Caco-2 (cell line): ENCODE measurements at regions not wholly inside any gene's neighbourhood (a gene's known extent, or its start where the extent isn't known, plus 50 kb on each side); places are given as distances from the start of the nearest gene placed in this dataset.

Experiments
- BruUV-seq: library from RNA; stranded (reverse); fragments of 400-500 nt; replicated peaks from 2 replicates; lab custom pipeline; 2021; lab: Mats Ljungman, UMichigan
- CTCF ChIA-PET: fragments of 300-600 bp; sonication (Branson Sonifier 250); formaldehyde crosslinking; loops from one replicate; lab custom pipeline; 2022; ENCODE audit warnings: antibody characterized with exemption; lab: Charles Lee
- POLR2A ChIA-PET: fragments of 300-600 bp; sonication (Branson Sonifier 250); formaldehyde crosslinking; loops from one replicate; lab custom pipeline; 2022; ENCODE audit warnings: antibody characterized with exemption; lab: Charles Lee
- DNase-seq, 2 experiments: peaks; one replicate each; pipeline versions ENCODE4 v3.0.0 to v3.0.0-alpha.2; 2020 to 2022
- H3K27me3 ChIP-seq: replicated peaks from 2 replicates; pipeline ENCODE4 v1.6.0; 2011; ENCODE audit warnings: low read length; ENCODE audit not compliant: control insufficient read depth, insufficient read depth
- H3K36me3 ChIP-seq: 2 replicates; pipeline ENCODE4 v1.5.1; 2011; ENCODE audit warnings: low read length; ENCODE audit not compliant: control insufficient read depth, insufficient read depth
- H3K4me1 ChIP-seq: fragments of 250-450 bp; sonication (Bioruptor Pico); 2 replicates; pipeline ENCODE4 v1.5.1; 2020; ENCODE audit warnings: mild to moderate bottlenecking
- H3K4me3 ChIP-seq: 2 replicates; pipeline ENCODE4 v1.5.1; 2011; ENCODE audit warnings: low read depth, mild to moderate bottlenecking, control low read depth, low read length
- H3K9me3 ChIP-seq: fragments of 250-450 bp; sonication (Bioruptor Pico); 2 replicates; pipeline ENCODE4 v1.5.1; 2020; ENCODE audit warnings: mild to moderate bottlenecking, moderate library complexity
- H3K27ac Mint-ChIP-seq: one replicate; pipeline ENCODE4 v1.8.0; 2022; ENCODE audit warnings: mixed read lengths; ENCODE audit not compliant: unreplicated experiment
- H3K27me3 Mint-ChIP-seq: one replicate; pipeline ENCODE4 v1.8.0; 2022; ENCODE audit warnings: mixed read lengths; ENCODE audit not compliant: insufficient read depth, unreplicated experiment
- H3K36me3 Mint-ChIP-seq: one replicate; pipeline ENCODE4 v1.8.0; 2022; ENCODE audit warnings: mild to moderate bottlenecking, mixed read lengths; ENCODE audit not compliant: insufficient read depth, unreplicated experiment
- H3K4me1 Mint-ChIP-seq: one replicate; pipeline ENCODE4 v1.8.0; 2022; ENCODE audit warnings: low read depth, mixed read lengths; ENCODE audit not compliant: unreplicated experiment
- H3K4me3 Mint-ChIP-seq: one replicate; pipeline ENCODE4 v1.8.0; 2022; ENCODE audit warnings: mild to moderate bottlenecking, moderate library complexity, mixed read lengths; ENCODE audit not compliant: unreplicated experiment
- H3K9me3 Mint-ChIP-seq: one replicate; pipeline ENCODE4 v1.8.0; 2022; ENCODE audit warnings: mixed read lengths; ENCODE audit not compliant: unreplicated experiment
- CTCF ChIP-seq, 2 experiments: fragments of 200-600 bp in 1 of 2; IDR thresholded peaks; 1 replicate in 1 of 2; 2 replicates in 1 of 2; pipeline versions ENCODE4 v1.5.1 to v1.8.0; 2011 to 2022; ENCODE audit warnings: antibody characterized with exemption in 1 of 2, control low read depth in 1 of 2, inconsistent platforms in 1 of 2, low read depth in 1 of 2, low read length in 1 of 2, mild to moderate bottlenecking in 1 of 2, moderate library complexity in 1 of 2; ENCODE audit not compliant: insufficient read depth in 1 of 2, severe bottlenecking in 1 of 2, unreplicated experiment in 1 of 2
- intact Hi-C: fragments of 100-400 bp; cut with micrococcal nuclease; formaldehyde crosslinking; loops from one replicate; pipeline ENCODE4 v1.10.0; 2022; ENCODE audit not compliant: unreplicated experiment

DNA sequence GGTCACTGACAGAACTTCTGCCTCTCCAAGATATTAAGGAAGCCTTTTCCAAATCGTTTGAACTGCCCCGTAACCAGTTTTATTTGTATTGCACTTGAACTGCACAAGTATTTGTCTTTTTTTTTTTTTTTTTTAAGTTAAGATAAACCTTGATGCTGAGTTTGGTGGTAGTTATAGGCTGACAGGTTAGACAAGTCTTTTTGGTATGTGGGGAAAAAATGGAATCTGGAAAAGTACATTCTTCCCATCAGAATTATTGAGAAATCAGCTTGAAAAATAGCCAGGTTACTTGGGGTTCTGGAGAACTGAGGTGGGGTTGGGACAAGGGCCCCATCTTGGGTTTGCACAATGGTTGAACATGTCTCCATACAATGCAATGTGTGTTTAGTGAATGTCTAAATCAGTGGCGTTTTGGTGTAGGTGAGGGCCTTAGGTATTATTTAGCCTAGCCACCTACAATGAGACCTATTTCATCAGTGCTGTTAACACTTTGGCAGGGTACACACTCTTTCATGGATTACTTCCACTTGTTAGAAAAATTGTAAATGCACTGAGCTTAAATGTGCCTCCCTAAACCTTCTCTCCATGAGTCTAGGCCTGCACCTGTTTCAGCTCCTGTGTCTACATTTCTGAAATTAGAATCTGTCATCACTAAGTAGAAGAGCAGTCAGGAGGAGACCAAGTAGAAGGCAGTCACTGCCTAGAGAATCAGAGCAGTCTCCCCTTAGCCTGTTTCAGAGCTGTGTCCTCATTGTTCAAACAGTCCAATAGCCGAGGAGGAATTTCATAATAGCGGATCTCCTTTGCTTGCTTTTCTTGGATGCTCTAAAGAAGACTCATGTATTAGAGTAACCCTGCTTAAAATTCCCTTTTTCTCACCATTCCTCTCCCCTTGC, 140.0 kb upstream of the HMHB1 start:
- BruUV-seq: no TSS peak
- peaks cover 46% of the 10 kb centered on the region for H3K4me1 Mint-ChIP-seq
- DNase-seq: peak in 1 of 2 experiments; percentile 47
- intact Hi-C loops: loop anchor here (5.0 to 10.0 kb wide), 3 partner anchors 105 to 255 kb away; no protein-coding TSS in a partner anchor
- no peak overlapping the region for H3K4me3 Mint-ChIP-seq
- Histone ChIP-seq H3K36me3 (no peaks in the 10 kb centered on the region), H3K4me3 (no peak overlapping the region), H3K9me3 (no peaks in the 10 kb centered on the region), H3K4me1 (peaks cover 40% of the 10 kb centered on the region), H3K27me3 (no peaks in the 10 kb centered on the region)
- H3K9me3 Mint-ChIP-seq: peaks cover 9% of the 10 kb centered on the region
- POLR2A ChIA-PET: no interaction called here
- H3K27ac Mint-ChIP-seq: peak overlapping the region; percentile 30
- no peak for TF ChIP-seq CTCF (IDR thresholded peaks at IDR 0.05; ENCODE audit: insufficient read depth in 1 of 2, low read depth in 1 of 2, low read length in 1 of 2, severe bottlenecking in 1 of 2, unreplicated experiment in 1 of 2)
- no peaks in the 10 kb centered on the region for H3K27me3 Mint-ChIP-seq
- CTCF ChIA-PET: no interaction called here
- no peaks in the 10 kb centered on the region for H3K36me3 Mint-ChIP-seq

DNA sequence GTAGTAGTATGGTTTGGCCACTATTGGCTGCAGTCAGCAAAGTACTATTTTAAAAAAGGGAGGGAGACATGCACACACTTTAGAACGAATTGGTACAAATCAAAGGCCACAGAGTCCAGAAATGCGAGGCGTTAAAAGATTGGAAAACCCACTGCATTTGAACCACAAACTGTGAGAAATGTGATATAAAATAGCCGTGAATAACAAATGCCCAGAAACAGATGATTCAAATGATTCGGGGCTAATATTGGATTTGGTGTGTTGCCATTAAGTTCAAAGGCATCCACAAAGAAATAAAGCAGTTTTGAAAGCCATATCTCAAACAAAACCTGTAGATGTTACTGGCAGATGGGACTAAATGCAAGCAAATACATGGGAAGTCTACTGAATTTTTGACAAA, 140.9 kb upstream of the HMHB1 start:
- intact Hi-C loops: loop anchor here (5.0 to 10.0 kb wide), 3 partner anchors 104 to 254 kb away; no protein-coding TSS in a partner anchor
- no peaks in the 10 kb centered on the region for H3K27me3 ChIP-seq
- Mint-ChIP-seq H3K4me1 (peaks cover 46% of the 10 kb centered on the region), H3K27me3 (no peaks in the 10 kb centered on the region), H3K9me3 (peaks cover 9% of the 10 kb centered on the region), H3K27ac (peak overlapping the region; percentile 48), H3K36me3 (no peaks in the 10 kb centered on the region), H3K4me3 (no peak overlapping the region)
- no peak overlapping the region for H3K4me3 ChIP-seq
- H3K36me3 ChIP-seq: no peaks in the 10 kb centered on the region
- no TSS peak for BruUV-seq
- no peak for TF ChIP-seq CTCF (IDR thresholded peaks at IDR 0.05; ENCODE audit: insufficient read depth in 1 of 2, low read depth in 1 of 2, low read length in 1 of 2, severe bottlenecking in 1 of 2, unreplicated experiment in 1 of 2)
- ChIA-PET CTCF (no interaction called here), POLR2A (no interaction called here)
- no peak for DNase-seq
- H3K9me3 ChIP-seq: no peaks in the 10 kb centered on the region
- H3K4me1 ChIP-seq: peaks cover 40% of the 10 kb centered on the region

- H3K4me1 Mint-ChIP-seq: peaks cover 8% of the 10 kb centered on the region
- Histone ChIP-seq H3K36me3 (no peaks in the 10 kb centered on the region), H3K4me1 (peaks cover 6% of the 10 kb centered on the region), H3K9me3 (no peaks in the 10 kb centered on the region), H3K27me3 (no peaks in the 10 kb centered on the region), H3K4me3 (no peak overlapping the region)
- ChIA-PET CTCF (no interaction called here), POLR2A (no interaction called here)
- peaks cover 9% of the 10 kb centered on the region for H3K9me3 Mint-ChIP-seq
- no peak for DNase-seq
- H3K4me3 Mint-ChIP-seq: no peak overlapping the region
- no TSS peak for BruUV-seq
- no peaks in the 10 kb centered on the region for H3K27me3 Mint-ChIP-seq
- no peak for TF ChIP-seq CTCF (IDR thresholded peaks at IDR 0.05; ENCODE audit: insufficient read depth in 1 of 2, low read depth in 1 of 2, low read length in 1 of 2, severe bottlenecking in 1 of 2, unreplicated experiment in 1 of 2)
- no peak overlapping the region for H3K27ac Mint-ChIP-seq
- H3K36me3 Mint-ChIP-seq: no peaks in the 10 kb centered on the region
- intact Hi-C loops: no loop called here
Measured at GRCh38 chr5:143665866-143666265, 146.1 kb upstream of the HMHB1 start.
